A549 (cell line): ENCODE measurements at regions not wholly inside any gene's neighbourhood (a gene's known extent, or its start where the extent isn't known, plus 50 kb on each side); places are given as distances from the start of the nearest gene placed in this dataset.
A peak's percentile ranks its signal among the peaks of the same experiment; 100 is the strongest.

ENCODE experiments used
- EP300 ChIP-seq, 2 experiments: fragments of >200 bp; sonication (Bioruptor Twin); formaldehyde crosslinking; IDR thresholded peaks; 2 replicates in 1 of 2; 3 replicates in 1 of 2; pipeline ENCODE4 v1.6.1; 2016 to 2017
- TF ChIP-seq, protein P1 (sequence below): fragments of >200 bp; sonication (Bioruptor Twin); formaldehyde crosslinking; IDR thresholded peaks from 3 replicates; pipeline ENCODE4 v1.5.1; 2016

DNA sequence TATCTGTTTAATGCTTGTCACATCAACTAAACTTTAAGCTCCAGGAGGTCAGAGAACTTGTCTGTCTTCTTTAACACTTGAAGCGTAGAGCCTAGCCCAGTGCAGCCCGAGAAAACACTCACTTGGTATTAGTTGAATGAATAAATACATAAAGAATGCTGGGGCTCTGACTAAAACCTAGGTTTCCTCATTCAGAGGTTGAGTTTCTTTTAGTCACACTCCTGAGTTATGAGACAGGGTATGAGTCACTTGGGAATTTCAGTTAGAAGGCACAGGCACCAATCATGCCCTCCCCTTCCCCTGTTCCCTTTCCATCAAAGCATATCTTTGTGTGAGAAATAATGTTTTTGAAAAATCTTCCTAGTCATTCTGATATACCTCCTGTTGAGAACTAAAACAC lies 589.8 kb upstream of the DPPA4 start:
- TF ChIP-seq EP300 (IDR thresholded peaks at IDR 0.05): peak; percentile 59 to 75; a peak in 3 of 5 replicates
- TF ChIP-seq, protein P1, sequence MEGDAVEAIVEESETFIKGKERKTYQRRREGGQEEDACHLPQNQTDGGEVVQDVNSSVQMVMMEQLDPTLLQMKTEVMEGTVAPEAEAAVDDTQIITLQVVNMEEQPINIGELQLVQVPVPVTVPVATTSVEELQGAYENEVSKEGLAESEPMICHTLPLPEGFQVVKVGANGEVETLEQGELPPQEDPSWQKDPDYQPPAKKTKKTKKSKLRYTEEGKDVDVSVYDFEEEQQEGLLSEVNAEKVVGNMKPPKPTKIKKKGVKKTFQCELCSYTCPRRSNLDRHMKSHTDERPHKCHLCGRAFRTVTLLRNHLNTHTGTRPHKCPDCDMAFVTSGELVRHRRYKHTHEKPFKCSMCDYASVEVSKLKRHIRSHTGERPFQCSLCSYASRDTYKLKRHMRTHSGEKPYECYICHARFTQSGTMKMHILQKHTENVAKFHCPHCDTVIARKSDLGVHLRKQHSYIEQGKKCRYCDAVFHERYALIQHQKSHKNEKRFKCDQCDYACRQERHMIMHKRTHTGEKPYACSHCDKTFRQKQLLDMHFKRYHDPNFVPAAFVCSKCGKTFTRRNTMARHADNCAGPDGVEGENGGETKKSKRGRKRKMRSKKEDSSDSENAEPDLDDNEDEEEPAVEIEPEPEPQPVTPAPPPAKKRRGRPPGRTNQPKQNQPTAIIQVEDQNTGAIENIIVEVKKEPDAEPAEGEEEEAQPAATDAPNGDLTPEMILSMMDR: no peak
